GM21390 (cell line): ENCODE measurements at regions not wholly inside any gene's neighbourhood (a gene's known extent, or its start where the extent isn't known, plus 50 kb on each side); places are given as distances from the start of the nearest gene placed in this dataset.
"Not testable (repeated sequence)": the region's sequence is repeated elsewhere in the genome, so short reads cannot be mapped to it uniquely, and the experiment has no call there.

Experiments
- ATAC-seq: cut with Tn5 transposase; IDR thresholded peaks from one replicate; pipeline ENCODE4 v1.9.1; 2021; ENCODE audit not compliant: unreplicated experiment

GRCh38 chr3:71964170-71964569, 179.2 kb upstream of the PROK2 start:
- no peak for ATAC-seq

GRCh38 chr3:71962561-71963240, 177.8 kb upstream of the PROK2 start:
- no peak for ATAC-seq

DNA sequence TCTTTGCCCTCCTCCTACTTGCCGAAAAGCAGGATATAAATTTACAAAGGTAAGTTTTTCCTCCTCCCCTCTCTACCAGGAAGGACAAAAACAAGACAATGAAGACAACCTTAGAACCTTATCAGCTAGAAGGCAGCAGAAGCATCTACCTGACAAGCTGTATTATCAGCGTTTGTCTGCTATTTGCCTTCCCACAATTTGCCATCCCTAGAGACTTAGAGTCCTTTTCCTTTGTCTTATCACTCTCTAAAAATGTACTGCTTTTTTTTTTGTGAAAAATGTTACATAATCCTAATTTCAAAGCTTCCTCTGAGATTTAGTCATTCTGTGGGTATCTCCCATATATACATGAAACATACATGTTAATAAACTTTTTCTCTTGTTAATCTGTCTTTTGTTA, 176.9 kb upstream of the PROK2 start:
- ATAC-seq, result no peak

DNA sequence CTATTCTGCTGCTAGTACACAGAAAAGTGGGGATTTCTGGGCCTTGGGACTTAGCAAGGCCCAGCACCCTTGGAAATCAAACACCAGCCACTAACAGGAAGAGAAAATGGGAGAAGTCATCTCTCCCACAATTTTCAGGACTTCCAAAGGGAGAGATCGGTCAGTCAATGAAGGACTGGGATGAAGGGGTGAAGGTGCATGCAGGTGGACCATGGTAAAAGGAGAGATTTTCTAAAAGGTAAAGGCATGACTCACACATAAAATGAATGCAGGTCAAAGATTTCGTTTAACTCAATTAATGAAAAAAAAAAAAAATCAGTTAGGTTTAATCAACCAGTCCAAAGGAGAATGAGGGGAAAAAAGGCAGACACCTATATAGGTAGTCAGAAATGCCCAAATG, 176.4 kb upstream of the PROK2 start:
- ATAC-seq, result no peak

- ATAC-seq, result peak; percentile 71
Observed at GRCh38 chr3:71958533-71958932, 173.6 kb upstream of the PROK2 start.

GRCh38 chr3:71956716-71957115, 171.8 kb upstream of the PROK2 start:
- no peak for ATAC-seq

- no peak for ATAC-seq
Observed at GRCh38 chr3:71956069-71956340, 171.1 kb upstream of the PROK2 start.

GRCh38 chr3:71955240-71956068, 170.5 kb upstream of the PROK2 start:
- no peak for ATAC-seq

DNA sequence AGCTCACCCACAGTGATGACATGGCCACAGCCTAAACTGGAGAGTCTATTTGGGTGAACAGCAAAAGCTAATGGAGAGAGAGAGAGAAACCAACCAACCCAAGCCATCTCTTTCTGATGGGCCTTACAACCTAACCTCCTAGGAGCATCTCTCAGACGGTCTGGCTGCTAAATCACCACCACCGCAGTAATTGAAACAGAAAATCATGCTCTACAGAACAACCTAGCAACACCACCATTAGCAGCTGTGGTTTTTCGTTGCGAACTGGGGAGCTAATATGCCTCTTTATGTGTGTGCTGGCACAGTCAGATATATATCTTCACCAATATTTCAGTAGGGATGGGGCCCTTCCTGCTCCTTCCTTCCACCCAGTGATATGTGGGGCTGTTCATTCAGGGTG, 166.9 kb upstream of the PROK2 start:
- no peak for ATAC-seq

DNA sequence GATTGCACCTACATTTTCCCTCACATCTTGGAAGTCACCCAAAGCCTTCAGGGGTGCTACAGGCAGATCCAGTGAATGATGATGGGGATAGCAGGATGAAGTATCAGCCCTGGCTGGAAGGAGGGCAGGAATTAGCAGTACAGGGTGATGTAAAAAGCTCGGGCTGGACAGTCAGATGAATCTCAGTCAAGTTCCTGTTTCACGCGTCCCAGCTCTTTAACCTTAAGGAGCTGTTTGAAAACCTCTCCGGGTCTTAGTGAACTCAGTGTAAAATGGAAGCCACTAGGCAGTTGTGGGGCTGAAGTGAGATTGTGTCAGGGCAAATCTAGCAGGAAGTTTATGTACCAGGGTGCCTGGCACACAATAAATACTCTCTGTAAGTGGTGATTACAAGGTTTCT, 166.4 kb upstream of the PROK2 start:
- no peak for ATAC-seq

DNA sequence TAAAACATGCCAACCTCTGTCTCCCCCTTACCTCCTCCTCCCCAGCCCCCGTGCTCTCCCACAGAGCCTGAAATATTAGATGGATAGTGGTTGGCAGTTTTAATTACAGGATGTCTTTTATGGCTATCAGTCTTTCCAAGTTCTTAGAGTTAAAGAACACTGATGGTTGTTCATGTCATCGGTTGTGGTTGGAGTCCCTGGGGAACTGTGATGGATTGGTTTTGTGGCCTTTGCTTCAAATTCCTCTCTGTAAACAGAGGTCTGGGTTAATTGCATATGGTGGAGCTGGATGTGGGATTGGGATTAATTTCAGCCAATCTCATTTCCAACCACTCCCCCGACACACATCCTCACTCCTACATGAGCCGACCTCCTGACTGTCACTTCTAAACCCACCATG, 164.5 kb upstream of the PROK2 start:
- ATAC-seq, result no peak

DNA sequence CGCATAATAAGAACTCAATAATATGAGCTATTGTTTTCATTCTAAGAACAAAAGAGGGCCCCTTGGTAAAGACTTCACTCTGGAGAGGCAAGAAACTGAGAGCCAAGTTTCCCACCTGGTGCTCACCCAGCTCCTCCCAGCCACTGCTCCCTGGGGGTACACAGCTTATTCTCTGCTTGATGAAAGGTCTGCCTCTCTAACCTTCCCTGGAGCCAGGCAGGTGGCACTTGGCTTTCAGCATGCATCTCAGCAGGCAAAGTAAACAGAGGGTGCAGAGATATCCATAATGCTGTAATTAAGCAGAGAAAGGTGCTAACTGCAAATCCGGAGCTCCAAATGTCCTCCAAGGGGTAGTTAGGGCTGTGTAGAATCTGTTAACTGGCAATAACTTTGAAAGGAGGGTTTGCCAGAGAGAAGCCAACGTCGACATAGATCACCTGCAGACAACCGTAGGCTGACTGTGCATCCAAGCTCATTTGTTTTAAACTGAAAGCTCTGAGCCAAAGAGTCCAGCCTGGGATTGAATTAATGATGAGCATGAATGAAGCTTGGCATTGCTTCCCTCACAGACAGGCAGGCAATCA, 159.6 kb upstream of the PROK2 start:
- no peak for ATAC-seq

GRCh38 chr3:71942432-71943187, 157.7 kb upstream of the PROK2 start:
- no peak for ATAC-seq

GRCh38 chr3:71940486-71940885, 155.5 kb upstream of the PROK2 start:
- no peak for ATAC-seq

GRCh38 chr3:71938081-71938480, 153.1 kb upstream of the PROK2 start:
- ATAC-seq, result not testable (repeated sequence)

GRCh38 chr3:71936681-71937080, 151.7 kb upstream of the PROK2 start:
- no peak for ATAC-seq

DNA sequence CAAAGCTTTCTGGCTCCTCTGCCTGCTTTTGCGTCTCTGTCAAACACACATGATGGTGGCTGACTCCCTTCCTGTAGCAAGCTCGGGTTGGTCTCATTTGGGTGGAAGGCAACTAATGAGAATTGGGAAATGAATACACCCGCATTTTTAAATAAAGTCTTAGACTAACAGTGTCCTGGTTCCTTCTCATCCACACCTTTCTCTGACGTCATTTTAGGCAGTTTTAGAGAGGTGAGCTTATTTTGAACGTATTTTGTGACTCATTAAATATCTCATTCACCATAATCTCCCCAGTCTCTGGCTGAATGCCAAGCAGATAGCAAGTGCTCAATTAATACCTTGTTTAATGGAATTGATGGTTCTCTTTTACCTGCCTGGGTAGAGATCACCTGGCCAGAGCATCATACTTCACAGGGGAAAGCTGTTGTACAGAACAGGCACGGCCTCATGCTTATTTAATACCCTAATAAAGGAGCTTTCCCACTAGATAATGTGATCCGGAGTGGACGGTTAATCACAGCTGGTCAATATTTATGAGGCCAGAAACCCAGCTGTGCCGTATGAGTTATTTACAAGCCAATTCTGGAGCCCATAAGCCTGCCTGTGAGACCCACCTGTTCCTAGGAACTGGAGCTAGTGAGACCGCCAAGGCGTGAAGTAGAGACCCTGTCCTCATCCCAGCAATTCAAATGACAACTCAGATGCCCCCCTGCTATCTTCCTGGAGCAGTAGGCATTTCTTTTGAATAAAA, 149.7 kb upstream of the PROK2 start:
- ATAC-seq, result no peak

DNA sequence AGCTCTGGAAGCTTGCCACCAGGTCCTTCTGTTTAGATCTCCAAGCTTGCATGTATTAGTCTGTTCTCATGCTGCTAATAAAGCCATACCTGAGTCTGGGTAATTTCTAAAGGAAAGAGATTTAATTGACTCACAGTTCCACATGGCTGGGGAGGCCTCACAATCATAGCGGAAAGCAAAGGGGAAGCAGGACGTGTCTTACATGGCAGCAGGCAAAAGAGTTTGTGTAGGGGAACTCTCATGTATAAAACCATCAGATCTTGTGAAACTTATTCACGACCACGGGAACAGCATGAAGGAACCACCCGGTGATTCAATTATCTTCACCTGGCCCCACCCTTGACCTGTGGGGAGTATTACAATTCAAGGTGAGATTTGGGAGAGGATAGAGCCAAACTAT, 147.0 kb upstream of the PROK2 start:
- ATAC-seq, result no peak

GRCh38 chr3:71930056-71930991, 145.4 kb upstream of the PROK2 start:
- no peak for ATAC-seq

DNA sequence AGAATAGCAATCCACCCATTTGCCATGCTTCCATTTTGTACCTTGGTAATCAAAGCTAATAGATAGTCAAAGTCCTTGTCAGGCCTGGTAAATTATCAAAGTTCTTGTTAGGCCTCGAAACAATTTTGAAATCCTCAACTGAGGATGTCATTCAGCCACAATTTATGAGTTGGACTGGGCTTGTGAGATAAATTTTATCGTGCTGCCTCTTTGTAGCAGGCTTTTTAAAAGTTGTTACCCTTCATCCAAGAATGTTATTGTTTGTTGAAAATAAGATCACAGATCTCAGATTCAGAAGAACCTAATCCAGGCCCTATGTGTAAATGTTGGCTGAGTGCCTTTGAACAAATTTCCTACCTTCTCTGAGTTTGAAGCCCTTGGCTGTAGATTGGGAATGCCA, 143.3 kb upstream of the PROK2 start:
- no peak for ATAC-seq
